ENCODE measurements at regions not wholly inside any gene's neighbourhood (a gene's known extent, or its start where the extent isn't known, plus 50 kb on each side); places are given as distances from the start of the nearest gene placed in this dataset.

DNA sequence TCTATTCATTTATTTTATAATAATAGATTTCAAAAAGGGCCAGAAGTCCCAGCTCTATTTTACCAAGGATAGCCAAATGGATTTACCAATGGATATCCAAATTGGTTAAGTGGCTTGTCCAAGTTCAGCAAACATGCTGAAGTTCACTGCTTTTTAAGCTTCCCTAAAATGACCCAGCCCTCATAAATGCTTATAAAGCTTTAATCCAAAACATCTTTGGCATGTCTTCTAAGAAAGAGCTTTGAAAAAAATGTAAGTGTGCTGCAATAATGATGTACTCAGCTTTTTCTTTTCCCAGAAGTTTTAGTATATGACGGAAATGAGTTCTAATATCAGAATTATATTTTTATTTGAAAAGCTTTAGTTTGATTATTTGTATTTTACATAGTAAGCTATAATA, 451.5 kb upstream of the ADAMTS5 start:
- CTCF ChIA-PET = no interaction called here
- Mint-ChIP-seq H3K27me3 (no peaks in the 10 kb centered on the region), H3K36me3 (no peaks in the 10 kb centered on the region), H3K27ac (no peak overlapping the region), H3K4me1 (no peaks in the 10 kb centered on the region), H3K4me3 (no peak overlapping the region), H3K9me3 (ENCODE audit: low read depth) (peaks cover 16% of the 10 kb centered on the region)
- ATAC-seq (no peak), DNase-seq (no peak)

DNA sequence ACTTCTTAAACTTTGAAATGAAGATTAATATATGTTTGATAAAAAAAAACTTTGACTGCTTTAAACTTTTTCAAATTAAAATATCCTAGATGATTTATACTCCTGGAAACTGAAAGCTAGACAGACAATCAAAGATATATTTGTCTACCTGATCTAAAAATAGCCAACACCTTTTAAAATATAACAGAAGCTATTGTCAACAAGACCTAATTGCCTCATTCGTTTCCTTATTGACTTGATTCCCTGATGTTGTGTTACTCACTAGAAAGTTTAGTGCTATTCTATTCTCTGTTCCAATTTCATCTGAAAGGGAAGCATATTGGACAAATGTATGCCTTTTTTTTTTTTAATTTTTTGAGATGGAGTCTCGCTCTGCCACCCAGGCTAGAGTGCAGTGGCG, 445.6 kb upstream of the ADAMTS5 start:
- no peak overlapping the region for H3K27ac Mint-ChIP-seq
- H3K27me3 Mint-ChIP-seq = no peaks in the 10 kb centered on the region
- CTCF ChIA-PET = no interaction called here
- ATAC-seq = no peak
- no peak overlapping the region for H3K4me3 Mint-ChIP-seq
- no peaks in the 10 kb centered on the region for H3K36me3 Mint-ChIP-seq
- DNase-seq = no peak
- peaks cover 14% of the 10 kb centered on the region for H3K9me3 Mint-ChIP-seq (ENCODE audit: low read depth)
- H3K4me1 Mint-ChIP-seq = no peaks in the 10 kb centered on the region

DNA sequence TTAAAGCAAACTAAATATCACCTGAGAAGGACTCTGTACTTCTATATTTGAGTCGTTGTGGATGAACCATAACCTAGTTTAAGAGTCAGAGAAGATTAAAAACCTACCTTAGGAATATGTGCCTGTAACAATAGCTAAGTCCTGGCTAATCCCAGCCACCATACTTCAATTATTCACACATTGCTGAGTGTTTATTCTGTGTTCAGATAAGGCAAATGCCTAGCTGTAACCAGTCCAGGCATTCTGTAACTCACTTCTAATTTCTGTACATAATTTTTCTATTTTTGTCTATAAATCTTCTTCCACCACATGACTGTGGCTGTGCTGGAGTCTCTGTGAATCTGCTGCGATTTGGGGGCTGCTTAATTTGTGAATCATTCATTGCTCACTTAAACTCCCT, 441.9 kb upstream of the ADAMTS5 start:
- no peaks in the 10 kb centered on the region for H3K27me3 Mint-ChIP-seq
- DNase-seq = no peak
- H3K4me3 Mint-ChIP-seq = no peak overlapping the region
- no peak overlapping the region for H3K27ac Mint-ChIP-seq
- H3K4me1 Mint-ChIP-seq = no peaks in the 10 kb centered on the region
- peaks cover 4% of the 10 kb centered on the region for H3K9me3 Mint-ChIP-seq (ENCODE audit: low read depth)
- CTCF ChIA-PET = no interaction called here
- ATAC-seq = no peak
- H3K36me3 Mint-ChIP-seq = no peaks in the 10 kb centered on the region

DNA sequence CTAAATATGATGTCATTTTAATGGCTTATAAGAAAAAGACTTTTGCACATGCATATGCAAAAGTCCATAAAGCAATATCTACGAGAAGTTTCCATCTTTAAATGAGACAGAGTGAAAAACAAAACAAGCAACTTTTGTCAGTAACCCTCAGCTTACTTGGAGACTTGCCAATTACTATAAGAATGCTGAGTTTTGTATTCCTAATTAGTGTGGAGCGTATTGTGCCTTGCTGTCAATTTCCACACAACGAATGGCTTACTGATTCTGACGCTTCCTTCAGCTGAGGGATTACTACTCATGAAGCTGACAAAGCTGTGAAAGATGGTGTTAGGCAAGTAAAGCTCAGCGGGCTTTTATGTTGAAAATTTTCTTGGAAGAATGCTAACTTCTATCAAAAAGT, 440.4 kb upstream of the ADAMTS5 start:
- Mint-ChIP-seq H3K36me3 (no peaks in the 10 kb centered on the region), H3K27me3 (no peaks in the 10 kb centered on the region), H3K4me3 (no peak overlapping the region), H3K9me3 (ENCODE audit: low read depth) (peaks cover 4% of the 10 kb centered on the region), H3K4me1 (no peaks in the 10 kb centered on the region), H3K27ac (no peak overlapping the region)
- DNase-seq = no peak
- CTCF ChIA-PET = no interaction called here
- no peak for ATAC-seq

DNA sequence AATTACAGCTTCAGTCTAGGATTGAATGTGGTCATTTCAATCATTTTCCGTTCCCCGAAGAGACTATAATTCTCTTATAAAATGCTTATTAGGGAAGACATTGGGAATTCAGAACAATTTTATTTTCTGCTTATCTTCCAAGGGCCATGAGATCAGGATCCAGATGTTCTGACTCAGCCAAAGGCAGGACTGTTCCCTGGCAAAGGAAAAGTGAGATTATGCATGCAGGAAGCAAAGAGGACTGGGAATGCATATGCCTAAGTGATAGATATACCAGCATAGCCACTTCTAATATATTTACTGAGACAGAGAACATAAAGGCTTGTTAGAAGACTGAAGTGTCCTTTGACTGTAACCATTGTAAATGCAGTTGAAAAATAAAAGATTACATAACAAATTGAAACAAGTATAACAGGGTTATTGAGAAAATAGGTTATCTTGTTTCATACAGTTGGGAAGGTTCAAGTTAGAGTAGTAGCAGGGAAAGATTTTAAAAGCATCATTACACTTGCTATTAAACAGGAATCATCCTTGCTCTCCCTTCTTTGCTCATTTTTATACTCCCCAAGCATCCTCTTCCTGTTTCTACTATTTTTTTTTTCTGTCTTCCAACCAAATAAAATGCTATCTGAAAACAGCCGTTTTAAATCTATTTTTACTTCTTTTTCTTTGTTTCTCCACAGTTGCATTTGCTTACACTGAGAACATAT, 439.6 kb upstream of the ADAMTS5 start:
- DNase-seq (no peak), ATAC-seq (no peak)
- Mint-ChIP-seq H3K36me3 (no peaks in the 10 kb centered on the region), H3K4me1 (no peaks in the 10 kb centered on the region), H3K4me3 (no peak overlapping the region), H3K27me3 (no peaks in the 10 kb centered on the region), H3K27ac (no peak overlapping the region), H3K9me3 (ENCODE audit: low read depth) (peaks cover 4% of the 10 kb centered on the region)
- CTCF ChIA-PET = no interaction called here

DNA sequence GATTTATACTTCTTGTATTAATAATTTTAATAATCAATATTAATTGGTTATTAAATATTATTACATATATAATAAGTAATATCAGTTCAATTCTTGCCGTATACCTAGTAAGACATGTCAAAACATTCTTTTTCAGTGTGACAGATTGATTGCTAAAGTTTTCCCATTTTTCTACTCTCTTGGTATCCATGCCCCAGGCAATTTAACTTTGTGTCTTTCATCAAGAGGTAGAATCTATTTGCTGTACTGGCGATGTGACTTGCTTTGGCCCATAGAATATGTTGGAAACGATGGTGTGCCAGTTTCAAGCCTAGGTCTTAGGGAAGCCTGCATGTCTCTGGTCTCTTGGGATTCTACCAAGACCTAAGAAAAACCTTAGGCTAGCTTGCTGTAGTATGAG, 436.1 kb upstream of the ADAMTS5 start:
- Mint-ChIP-seq H3K27me3 (no peaks in the 10 kb centered on the region), H3K9me3 (ENCODE audit: low read depth) (peaks cover 3% of the 10 kb centered on the region), H3K27ac (no peak overlapping the region), H3K4me3 (no peak overlapping the region), H3K4me1 (no peaks in the 10 kb centered on the region), H3K36me3 (no peaks in the 10 kb centered on the region)
- ATAC-seq (no peak), DNase-seq (no peak)
- CTCF ChIA-PET = no interaction called here

DNA sequence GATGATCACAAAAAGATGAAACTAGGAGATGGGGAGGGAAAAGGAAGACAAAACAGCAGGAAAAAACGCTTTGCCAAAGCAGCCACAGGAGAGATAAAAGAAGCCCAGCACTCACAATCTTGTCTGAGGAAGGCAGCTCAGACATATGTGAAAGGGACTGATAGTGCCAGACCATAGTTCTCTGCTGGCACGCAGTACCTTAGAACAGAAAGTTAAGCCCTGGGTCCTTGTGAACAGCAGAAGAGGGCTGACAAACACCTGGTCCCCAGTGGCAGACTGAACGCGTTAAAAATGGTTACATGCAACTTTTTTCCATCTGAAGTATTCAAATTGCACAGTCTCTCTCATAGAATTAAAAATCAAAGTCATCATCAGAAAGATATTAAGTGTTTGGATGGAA, 433.2 kb upstream of the ADAMTS5 start:
- CTCF ChIA-PET = no interaction called here
- no peaks in the 10 kb centered on the region for H3K4me1 Mint-ChIP-seq
- ATAC-seq (no peak), DNase-seq (no peak)
- no peaks in the 10 kb centered on the region for H3K36me3 Mint-ChIP-seq
- H3K4me3 Mint-ChIP-seq = no peak overlapping the region
- peaks cover 3% of the 10 kb centered on the region for H3K9me3 Mint-ChIP-seq (ENCODE audit: low read depth)
- H3K27me3 Mint-ChIP-seq = no peaks in the 10 kb centered on the region
- H3K27ac Mint-ChIP-seq = no peak overlapping the region

DNA sequence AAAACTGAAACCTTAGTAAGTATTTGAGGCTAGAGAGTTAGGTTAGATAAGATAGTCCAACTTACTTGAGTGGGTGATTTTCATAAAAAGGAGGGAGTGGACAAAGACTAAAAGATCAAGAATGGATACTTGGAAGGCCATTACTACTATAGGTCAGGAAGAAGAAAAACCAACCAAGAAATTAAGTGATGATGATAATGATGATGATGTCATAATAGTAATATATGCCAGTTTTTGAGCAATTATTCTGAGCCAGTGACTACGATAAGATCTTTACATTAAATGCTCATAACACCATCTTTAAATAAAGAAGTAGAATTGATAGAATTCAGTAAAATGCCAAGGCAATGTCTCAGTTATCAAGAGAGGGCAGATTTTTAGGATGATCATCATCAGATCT, 430.7 kb upstream of the ADAMTS5 start:
- DNase-seq (no peak), ATAC-seq (no peak)
- no peaks in the 10 kb centered on the region for H3K4me1 Mint-ChIP-seq
- no peaks in the 10 kb centered on the region for H3K27me3 Mint-ChIP-seq
- H3K27ac Mint-ChIP-seq = no peak overlapping the region
- H3K4me3 Mint-ChIP-seq = no peak overlapping the region
- CTCF ChIA-PET = no interaction called here
- no peaks in the 10 kb centered on the region for H3K36me3 Mint-ChIP-seq
- peaks cover 3% of the 10 kb centered on the region for H3K9me3 Mint-ChIP-seq (ENCODE audit: low read depth)

DNA sequence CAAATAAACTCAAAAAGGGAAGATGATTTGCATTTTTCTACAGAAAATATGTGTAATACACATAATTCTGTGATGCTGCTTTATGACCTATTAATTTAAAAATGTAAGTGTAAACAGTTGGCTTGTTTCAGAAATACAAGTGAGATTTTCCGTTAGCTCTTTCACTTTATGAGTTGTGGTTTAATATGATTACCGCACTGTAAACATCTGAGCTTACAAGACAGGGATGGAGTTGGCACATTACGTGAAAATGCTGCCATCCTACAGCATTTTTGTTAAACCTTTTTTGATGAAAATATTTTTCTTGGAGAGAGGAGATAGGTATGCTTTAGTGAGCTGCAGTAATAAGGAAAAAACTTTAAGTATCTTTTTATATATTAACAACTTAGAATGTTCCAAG, 426.8 kb upstream of the ADAMTS5 start:
- Mint-ChIP-seq H3K4me1 (no peaks in the 10 kb centered on the region), H3K4me3 (no peak overlapping the region)

DNA sequence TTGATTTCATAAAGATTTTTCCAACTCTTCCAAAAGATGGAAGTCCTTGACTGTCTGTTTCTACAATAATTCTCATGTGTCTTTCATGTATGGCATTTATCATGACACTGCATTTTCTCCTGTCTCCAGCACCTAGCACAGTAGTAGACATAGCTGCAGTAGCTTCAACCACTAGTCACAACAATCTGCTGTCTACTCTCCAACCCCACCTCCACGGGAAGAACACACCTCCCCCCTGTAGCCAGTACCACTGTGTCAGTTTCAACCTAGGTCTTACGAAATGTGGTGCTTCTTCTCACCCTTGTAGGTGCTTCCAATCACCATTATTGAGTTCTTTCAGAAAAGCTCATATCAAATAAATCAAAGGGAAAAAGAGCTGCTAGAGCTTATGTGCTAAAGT, 425.1 kb upstream of the ADAMTS5 start:
- H3K9me3 Mint-ChIP-seq (ENCODE audit: low read depth) = peaks cover 2% of the 10 kb centered on the region
- no peak overlapping the region for H3K4me3 Mint-ChIP-seq
- DNase-seq (no peak), ATAC-seq (no peak)
- H3K4me1 Mint-ChIP-seq = no peaks in the 10 kb centered on the region
- no peak overlapping the region for H3K27ac Mint-ChIP-seq
- CTCF ChIA-PET = no interaction called here
- H3K27me3 Mint-ChIP-seq = no peaks in the 10 kb centered on the region
- no peaks in the 10 kb centered on the region for H3K36me3 Mint-ChIP-seq

More for the DNA sequence above, 426.8 kb upstream of the ADAMTS5 start:
- Mint-ChIP-seq H3K27me3 (no peaks in the 10 kb centered on the region), H3K9me3 (ENCODE audit: low read depth) (peaks cover 3% of the 10 kb centered on the region), H3K36me3 (no peaks in the 10 kb centered on the region), H3K27ac (no peak overlapping the region)
- CTCF ChIA-PET = no interaction called here
- DNase-seq (no peak), ATAC-seq (no peak)

DNA sequence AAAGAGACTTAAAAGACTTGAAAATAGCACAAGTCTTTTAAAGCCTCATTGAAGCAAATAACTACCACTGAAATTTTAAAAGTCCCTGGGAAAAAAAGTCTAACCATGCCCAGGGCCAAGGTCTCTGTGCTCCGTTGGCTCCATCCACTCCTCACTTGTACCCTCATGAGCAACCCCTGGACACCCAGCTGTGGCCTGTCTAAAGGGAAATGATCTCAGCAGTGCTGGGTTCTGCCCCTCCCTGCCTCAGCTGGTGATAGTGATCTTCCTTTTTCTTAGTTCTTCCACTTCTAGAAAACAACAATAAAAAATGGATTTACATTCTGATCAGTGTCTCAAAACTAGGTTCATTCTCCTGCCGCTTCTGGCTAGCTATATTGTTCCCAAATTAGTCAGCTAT, 423.5 kb upstream of the ADAMTS5 start:
- Mint-ChIP-seq H3K27me3 (no peaks in the 10 kb centered on the region), H3K4me1 (no peaks in the 10 kb centered on the region), H3K4me3 (no peak overlapping the region), H3K27ac (no peak overlapping the region), H3K36me3 (no peaks in the 10 kb centered on the region), H3K9me3 (ENCODE audit: low read depth) (peaks cover 3% of the 10 kb centered on the region)
- ATAC-seq (no peak), DNase-seq (no peak)
- CTCF ChIA-PET = no interaction called here

DNA sequence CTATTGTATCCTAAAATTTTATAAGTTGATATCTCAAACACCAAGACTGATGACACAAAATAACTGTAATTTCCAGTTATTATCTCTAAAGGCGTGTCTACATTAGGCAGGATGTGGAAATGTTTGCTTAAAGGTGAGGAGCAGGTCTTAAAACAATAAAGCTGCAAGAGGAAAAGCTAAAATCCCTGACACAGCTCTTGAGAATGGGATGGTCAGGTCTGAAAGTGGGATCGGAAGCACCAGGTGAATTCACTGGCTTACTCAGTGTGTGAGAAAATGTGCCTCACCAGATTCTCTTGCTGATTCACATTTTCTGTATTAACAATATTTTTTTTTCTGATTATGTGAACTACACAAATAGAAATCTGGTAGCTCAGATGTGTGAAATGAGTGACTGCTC, 421.9 kb upstream of the ADAMTS5 start:
- Mint-ChIP-seq H3K4me1 (no peaks in the 10 kb centered on the region), H3K27me3 (no peaks in the 10 kb centered on the region), H3K27ac (no peak overlapping the region), H3K36me3 (no peaks in the 10 kb centered on the region), H3K4me3 (no peak overlapping the region), H3K9me3 (ENCODE audit: low read depth) (peaks cover 3% of the 10 kb centered on the region)
- ATAC-seq (no peak), DNase-seq (no peak)
- CTCF ChIA-PET = no interaction called here

DNA sequence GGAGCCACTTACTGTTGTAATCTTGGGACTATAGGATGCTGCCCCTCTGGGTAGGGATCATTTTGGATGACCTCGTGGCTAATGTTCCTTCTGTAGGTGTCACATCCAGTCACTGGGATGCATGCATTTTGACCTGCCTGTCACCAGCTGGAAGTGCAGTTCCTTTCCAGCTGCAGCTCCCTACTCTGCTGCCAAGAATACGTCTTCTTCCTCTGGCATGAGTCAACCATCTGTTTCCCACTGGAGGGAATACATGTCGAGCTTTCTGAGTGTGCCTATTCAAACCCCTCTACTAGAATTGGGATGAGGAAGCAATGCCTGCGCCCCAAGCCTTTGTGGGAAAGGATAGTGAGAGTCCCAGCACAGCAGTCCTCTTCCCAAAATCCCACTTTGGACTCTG, 415.5 kb upstream of the ADAMTS5 start:
- Mint-ChIP-seq H3K9me3 (ENCODE audit: low read depth) (peaks cover 2% of the 10 kb centered on the region), H3K36me3 (no peaks in the 10 kb centered on the region), H3K4me1 (no peaks in the 10 kb centered on the region), H3K4me3 (no peak overlapping the region), H3K27ac (no peak overlapping the region), H3K27me3 (no peaks in the 10 kb centered on the region)
- CTCF ChIA-PET = no interaction called here
- no peak for ATAC-seq
- DNase-seq = no peak

DNA sequence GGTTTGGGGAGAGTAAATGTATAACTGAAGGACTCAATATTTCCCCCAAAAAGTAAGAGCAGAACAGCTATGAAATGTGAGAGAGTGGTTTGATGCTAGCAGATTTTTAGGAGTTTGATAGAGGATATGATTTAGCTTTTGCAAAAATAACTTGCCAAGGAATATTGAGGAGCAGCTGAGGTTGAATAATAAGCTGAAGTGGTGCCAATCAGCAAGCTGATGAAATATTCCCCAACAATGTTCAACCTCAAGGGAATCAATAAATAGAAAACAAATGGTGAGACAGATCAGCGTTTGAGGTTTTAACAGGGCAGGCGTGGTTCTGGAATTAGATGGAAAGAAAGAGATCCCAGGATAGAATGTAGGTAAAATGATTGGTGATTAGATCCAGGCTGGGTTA, 413.4 kb upstream of the ADAMTS5 start:
- H3K27ac Mint-ChIP-seq = no peak overlapping the region
- DNase-seq = no peak
- no peaks in the 10 kb centered on the region for H3K36me3 Mint-ChIP-seq
- CTCF ChIA-PET = no interaction called here
- no peaks in the 10 kb centered on the region for H3K9me3 Mint-ChIP-seq (ENCODE audit: low read depth)
- H3K4me1 Mint-ChIP-seq = no peaks in the 10 kb centered on the region
- H3K27me3 Mint-ChIP-seq = no peaks in the 10 kb centered on the region
- H3K4me3 Mint-ChIP-seq = no peak overlapping the region
- ATAC-seq = no peak

DNA sequence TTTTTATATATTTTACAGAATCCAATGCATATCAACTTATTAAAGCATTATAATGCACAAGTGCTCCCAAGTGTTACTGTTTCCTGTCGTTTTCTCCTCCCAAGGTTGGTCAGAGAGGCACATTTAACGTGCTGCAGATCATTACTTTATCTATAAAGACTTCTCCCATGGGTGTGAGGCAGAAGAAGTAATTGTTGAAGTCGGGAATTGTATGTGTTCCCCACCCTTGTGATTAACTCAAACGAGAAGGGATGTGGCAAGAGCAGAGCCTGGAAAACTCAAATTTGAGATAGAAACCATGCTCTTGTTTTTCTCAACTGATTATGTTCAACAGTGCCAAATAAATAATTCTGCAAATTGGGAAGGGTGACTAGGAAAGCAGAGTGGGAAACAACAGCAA, 412.5 kb upstream of the ADAMTS5 start:
- no peak for ATAC-seq
- H3K27ac Mint-ChIP-seq = no peak overlapping the region
- H3K4me3 Mint-ChIP-seq = no peak overlapping the region
- CTCF ChIA-PET = no interaction called here
- H3K36me3 Mint-ChIP-seq = no peaks in the 10 kb centered on the region
- no peaks in the 10 kb centered on the region for H3K9me3 Mint-ChIP-seq (ENCODE audit: low read depth)
- DNase-seq = no peak
- no peaks in the 10 kb centered on the region for H3K27me3 Mint-ChIP-seq
- H3K4me1 Mint-ChIP-seq = no peaks in the 10 kb centered on the region

Data from activated CD8-positive, alpha-beta memory T cell treated with anti-CD3 and anti-CD28 coated beads, Interleukin-2, amount 10 ng/mL, durations not matched to agents 7 days and 5 days (primary cell).